ENCODE measurements at regions not wholly inside any gene's neighbourhood (a gene's known extent, or its start where the extent isn't known, plus 50 kb on each side); places are given as distances from the start of the nearest gene placed in this dataset.
"Not testable (repeated sequence)": the region's sequence is repeated elsewhere in the genome, so short reads cannot be mapped to it uniquely, and the experiment has no call there.

DNA sequence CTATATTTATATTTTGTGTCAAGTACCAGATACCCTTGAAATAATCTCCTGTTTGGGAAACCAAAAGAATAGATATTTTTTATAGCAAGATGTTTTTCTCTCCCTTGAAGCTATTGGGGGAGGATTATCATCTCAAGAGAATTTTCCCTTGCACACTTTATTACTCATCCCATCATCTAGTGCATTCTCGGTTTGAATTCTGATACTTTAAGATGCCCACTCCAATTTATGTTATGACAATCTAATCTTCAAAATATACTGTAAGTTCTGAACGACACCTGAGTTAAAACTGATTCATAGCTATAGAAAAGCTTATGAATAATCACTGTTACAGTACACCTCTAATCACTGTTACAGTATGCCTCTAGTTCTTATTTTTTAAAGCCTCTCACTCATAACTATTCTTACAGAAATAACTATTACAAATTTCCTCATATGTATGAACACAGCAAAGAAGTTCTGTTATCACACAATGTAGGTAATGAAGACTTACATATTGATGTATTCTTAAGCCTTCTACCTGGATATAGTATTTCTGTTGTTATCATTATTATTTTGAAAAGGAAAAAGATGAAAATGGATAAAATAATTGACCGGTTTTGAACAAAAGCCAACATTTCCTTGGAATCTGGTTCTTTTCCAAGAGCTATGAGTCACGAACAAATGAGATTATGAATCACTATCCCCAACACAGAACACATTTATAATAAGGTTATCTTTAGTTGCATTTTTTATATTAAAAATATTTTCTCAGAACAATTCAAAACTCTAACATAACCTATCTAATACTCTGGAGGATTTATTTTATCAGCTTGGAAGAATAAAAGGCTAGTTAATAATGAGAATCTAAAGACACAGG is 72.3 kb upstream of the FAM13C start:
- H3K36me3 ChIP-seq, result no peaks in the 10 kb centered on the region
- no peaks in the 10 kb centered on the region for H3K9me3 ChIP-seq
- H3K4me1 ChIP-seq, result peaks cover 27% of the 10 kb centered on the region
- H3K4me3 ChIP-seq (ENCODE audit: low read depth, low read length), result no peak overlapping the region
- no peak for TF ChIP-seq CTCF (IDR thresholded peaks at IDR 0.05; ENCODE audit: low read depth, low read length)
- DNase-seq, result no peak
- no peaks in the 10 kb centered on the region for H3K27me3 ChIP-seq

DNA sequence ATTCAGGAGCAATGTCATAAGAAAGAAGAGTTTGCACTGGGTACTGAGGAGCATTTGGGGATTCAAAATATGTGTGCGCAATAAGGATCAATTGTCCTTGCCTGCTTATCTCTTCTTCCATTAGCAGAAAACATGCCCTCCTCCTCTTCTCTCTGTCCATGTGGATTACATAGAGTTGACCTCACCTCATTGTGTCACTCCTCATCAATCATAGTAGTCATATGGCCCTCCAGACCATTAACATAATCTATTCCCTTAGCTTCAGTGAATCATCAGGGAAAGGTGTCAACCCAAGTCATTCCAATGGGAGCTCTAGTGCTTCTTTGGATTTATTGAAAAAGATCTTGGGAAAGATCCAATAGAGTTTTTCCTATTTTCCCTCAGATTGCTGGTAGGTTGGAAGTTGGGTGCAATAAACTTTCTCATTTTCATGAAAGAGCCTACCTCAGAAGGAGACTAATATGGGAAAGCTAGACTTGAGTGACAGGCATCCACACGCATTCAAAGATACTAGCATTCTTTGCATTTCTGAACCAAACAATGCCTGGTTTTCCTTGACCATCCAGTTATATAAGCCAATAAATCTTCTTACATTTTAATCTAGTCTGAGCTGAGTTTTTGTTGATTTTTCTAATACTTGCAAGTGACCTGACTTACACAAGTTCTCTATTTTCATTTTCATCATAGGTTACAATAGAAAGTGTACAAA is 71.5 kb upstream of the FAM13C start:
- H3K4me3 ChIP-seq (ENCODE audit: low read depth, low read length), result no peak overlapping the region
- no peaks in the 10 kb centered on the region for H3K27me3 ChIP-seq
- no peak for DNase-seq
- peaks cover 27% of the 10 kb centered on the region for H3K4me1 ChIP-seq
- H3K36me3 ChIP-seq, result no peaks in the 10 kb centered on the region
- no peaks in the 10 kb centered on the region for H3K9me3 ChIP-seq
- no peak for TF ChIP-seq CTCF (IDR thresholded peaks at IDR 0.05; ENCODE audit: low read depth, low read length)

GRCh38 chr10:59432207-59432900 is 70.0 kb upstream of the FAM13C start:
- no peak for DNase-seq

DNA sequence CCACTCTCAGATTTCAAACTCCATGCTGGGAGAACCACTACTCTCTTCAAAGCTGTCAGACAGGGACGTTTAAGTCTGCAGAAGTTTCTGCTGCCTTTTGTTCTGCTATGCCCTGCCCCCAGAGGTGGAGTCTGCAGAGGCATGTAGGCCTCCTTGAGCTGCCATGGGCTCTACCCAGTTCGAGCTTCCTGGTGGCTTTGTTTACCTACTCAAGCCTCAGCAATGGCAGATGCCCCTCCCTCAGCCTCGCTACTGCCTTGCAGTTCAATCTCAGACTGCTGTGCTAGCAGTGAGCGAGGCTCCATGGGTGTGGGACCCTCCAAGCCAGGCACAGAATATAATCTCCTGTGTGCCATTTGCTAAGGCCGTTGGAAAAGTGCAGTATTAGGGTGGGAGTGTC is 51.4 kb upstream of the FAM13C start:
- not testable (repeated sequence) for H3K27me3 ChIP-seq; H3K4me1 ChIP-seq; DNase-seq; H3K9me3 ChIP-seq; H3K36me3 ChIP-seq; H3K4me3 ChIP-seq (ENCODE audit: low read depth, low read length)

More at GRCh38 chr10:59432207-59432900, 70.0 kb upstream of the FAM13C start:
- no peak for TF ChIP-seq CTCF (IDR thresholded peaks at IDR 0.05; ENCODE audit: low read depth, low read length)
- Histone ChIP-seq H3K9me3 (no peaks in the 10 kb centered on the region), H3K4me3 (ENCODE audit: low read depth, low read length) (no peak overlapping the region), H3K4me1 (peaks cover 27% of the 10 kb centered on the region), H3K36me3 (no peaks in the 10 kb centered on the region), H3K27me3 (no peaks in the 10 kb centered on the region)

All from BE2C (cell line).